ENCODE measurements at regions not wholly inside any gene's neighbourhood (a gene's known extent, or its start where the extent isn't known, plus 50 kb on each side); places are given as distances from the start of the nearest gene placed in this dataset.

DNA sequence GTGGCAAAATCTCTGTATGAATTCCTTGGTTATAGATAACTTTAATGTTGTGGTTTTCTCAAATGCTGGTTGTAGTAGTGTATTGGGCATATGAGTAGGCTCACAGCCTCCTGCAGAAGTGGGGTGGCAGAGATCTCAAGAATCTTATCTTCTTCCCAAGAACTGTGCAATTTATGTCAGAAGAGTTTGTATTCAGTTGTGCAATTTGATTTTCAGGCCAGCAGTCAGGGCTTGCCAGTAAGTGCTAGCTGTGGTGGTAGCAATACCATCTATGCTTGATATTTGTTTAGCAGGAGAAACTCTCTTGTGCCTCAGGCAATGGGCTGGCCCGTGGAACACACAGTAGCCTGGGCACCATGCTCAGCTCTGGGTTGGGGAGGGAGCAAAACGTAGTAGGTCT lies 58.4 kb upstream of the GOLIM4 start:
- CTCF ChIA-PET: no interaction called here
- peaks cover 36% of the 10 kb centered on the region for H3K36me3 Mint-ChIP-seq
- POLR2A ChIA-PET: no interaction called here
- no peaks in the 10 kb centered on the region; the same call in 1 of the 2 replicates for H3K27me3 Mint-ChIP-seq (ENCODE audit: low read depth)
- no peak overlapping the region for H3K4me3 Mint-ChIP-seq
- H3K27ac Mint-ChIP-seq: no peak overlapping the region
- ATAC-seq (no peak), DNase-seq (ENCODE audit: low spot score) (no peak)
- peaks cover 2% of the 10 kb centered on the region for H3K4me1 Mint-ChIP-seq
- TF ChIP-seq ATF1 (CRISPR knock-in tag; IDR thresholded peaks at IDR 0.05): no peak
- no peak for TF ChIP-seq ZNF423 (CRISPR knock-in tag; IDR thresholded peaks at IDR 0.05)
- no peak for TF ChIP-seq JAZF1 (CRISPR knock-in tag; IDR thresholded peaks at IDR 0.05)
- TF ChIP-seq, protein P1, sequence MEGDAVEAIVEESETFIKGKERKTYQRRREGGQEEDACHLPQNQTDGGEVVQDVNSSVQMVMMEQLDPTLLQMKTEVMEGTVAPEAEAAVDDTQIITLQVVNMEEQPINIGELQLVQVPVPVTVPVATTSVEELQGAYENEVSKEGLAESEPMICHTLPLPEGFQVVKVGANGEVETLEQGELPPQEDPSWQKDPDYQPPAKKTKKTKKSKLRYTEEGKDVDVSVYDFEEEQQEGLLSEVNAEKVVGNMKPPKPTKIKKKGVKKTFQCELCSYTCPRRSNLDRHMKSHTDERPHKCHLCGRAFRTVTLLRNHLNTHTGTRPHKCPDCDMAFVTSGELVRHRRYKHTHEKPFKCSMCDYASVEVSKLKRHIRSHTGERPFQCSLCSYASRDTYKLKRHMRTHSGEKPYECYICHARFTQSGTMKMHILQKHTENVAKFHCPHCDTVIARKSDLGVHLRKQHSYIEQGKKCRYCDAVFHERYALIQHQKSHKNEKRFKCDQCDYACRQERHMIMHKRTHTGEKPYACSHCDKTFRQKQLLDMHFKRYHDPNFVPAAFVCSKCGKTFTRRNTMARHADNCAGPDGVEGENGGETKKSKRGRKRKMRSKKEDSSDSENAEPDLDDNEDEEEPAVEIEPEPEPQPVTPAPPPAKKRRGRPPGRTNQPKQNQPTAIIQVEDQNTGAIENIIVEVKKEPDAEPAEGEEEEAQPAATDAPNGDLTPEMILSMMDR (IDR thresholded peaks at IDR 0.05): no peak
- TF ChIP-seq, protein P2, sequence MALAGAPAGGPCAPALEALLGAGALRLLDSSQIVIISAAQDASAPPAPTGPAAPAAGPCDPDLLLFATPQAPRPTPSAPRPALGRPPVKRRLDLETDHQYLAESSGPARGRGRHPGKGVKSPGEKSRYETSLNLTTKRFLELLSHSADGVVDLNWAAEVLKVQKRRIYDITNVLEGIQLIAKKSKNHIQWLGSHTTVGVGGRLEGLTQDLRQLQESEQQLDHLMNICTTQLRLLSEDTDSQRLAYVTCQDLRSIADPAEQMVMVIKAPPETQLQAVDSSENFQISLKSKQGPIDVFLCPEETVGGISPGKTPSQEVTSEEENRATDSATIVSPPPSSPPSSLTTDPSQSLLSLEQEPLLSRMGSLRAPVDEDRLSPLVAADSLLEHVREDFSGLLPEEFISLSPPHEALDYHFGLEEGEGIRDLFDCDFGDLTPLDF (CRISPR knock-in tag; IDR thresholded peaks at IDR 0.05): no peak
- peaks cover 47% of the 10 kb centered on the region for H3K9me3 Mint-ChIP-seq

DNA sequence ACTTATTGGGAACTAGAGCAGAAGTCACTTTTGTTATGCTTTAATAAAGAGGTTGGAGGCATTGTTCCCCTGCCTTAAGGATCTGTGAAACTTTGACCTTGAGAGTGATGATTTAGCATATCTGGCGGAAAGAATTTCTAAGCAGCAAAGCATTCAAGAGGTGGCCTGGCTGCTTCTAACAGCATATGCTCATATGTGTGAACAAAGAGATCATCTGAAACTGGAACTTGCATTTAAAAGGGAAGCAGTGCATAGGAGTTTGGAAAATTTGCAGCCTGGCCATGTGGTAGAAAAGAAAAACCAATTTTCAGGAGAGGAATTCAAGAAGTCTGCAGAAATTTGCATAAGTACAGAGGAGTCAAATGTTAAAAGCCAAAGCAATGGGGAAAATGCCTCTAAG lies 56.4 kb upstream of the GOLIM4 start:
- H3K9me3 Mint-ChIP-seq: peaks cover 47% of the 10 kb centered on the region
- no peak for DNase-seq (ENCODE audit: low spot score)
- POLR2A ChIA-PET: no interaction called here
- H3K27ac Mint-ChIP-seq: no peak overlapping the region
- CTCF ChIA-PET: no interaction called here
- no peaks in the 10 kb centered on the region; the same call in 1 of the 2 replicates for H3K27me3 Mint-ChIP-seq (ENCODE audit: low read depth)
- no peak for TF ChIP-seq ZNF263 (CRISPR knock-in tag; IDR thresholded peaks at IDR 0.05; ENCODE audit: low read depth)
- TF ChIP-seq NR1H2 (CRISPR knock-in tag; IDR thresholded peaks at IDR 0.05): no peak
- no peak for TF ChIP-seq NFE2L1 (CRISPR knock-in tag; IDR thresholded peaks at IDR 0.05)
- TF ChIP-seq, protein P3, sequence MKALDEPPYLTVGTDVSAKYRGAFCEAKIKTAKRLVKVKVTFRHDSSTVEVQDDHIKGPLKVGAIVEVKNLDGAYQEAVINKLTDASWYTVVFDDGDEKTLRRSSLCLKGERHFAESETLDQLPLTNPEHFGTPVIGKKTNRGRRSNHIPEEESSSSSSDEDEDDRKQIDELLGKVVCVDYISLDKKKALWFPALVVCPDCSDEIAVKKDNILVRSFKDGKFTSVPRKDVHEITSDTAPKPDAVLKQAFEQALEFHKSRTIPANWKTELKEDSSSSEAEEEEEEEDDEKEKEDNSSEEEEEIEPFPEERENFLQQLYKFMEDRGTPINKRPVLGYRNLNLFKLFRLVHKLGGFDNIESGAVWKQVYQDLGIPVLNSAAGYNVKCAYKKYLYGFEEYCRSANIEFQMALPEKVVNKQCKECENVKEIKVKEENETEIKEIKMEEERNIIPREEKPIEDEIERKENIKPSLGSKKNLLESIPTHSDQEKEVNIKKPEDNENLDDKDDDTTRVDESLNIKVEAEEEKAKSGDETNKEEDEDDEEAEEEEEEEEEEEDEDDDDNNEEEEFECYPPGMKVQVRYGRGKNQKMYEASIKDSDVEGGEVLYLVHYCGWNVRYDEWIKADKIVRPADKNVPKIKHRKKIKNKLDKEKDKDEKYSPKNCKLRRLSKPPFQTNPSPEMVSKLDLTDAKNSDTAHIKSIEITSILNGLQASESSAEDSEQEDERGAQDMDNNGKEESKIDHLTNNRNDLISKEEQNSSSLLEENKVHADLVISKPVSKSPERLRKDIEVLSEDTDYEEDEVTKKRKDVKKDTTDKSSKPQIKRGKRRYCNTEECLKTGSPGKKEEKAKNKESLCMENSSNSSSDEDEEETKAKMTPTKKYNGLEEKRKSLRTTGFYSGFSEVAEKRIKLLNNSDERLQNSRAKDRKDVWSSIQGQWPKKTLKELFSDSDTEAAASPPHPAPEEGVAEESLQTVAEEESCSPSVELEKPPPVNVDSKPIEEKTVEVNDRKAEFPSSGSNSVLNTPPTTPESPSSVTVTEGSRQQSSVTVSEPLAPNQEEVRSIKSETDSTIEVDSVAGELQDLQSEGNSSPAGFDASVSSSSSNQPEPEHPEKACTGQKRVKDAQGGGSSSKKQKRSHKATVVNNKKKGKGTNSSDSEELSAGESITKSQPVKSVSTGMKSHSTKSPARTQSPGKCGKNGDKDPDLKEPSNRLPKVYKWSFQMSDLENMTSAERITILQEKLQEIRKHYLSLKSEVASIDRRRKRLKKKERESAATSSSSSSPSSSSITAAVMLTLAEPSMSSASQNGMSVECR (CRISPR knock-in tag; IDR thresholded peaks at IDR 0.05; ENCODE audit: borderline replicate concordance): no peak
- TF ChIP-seq, protein P4, sequence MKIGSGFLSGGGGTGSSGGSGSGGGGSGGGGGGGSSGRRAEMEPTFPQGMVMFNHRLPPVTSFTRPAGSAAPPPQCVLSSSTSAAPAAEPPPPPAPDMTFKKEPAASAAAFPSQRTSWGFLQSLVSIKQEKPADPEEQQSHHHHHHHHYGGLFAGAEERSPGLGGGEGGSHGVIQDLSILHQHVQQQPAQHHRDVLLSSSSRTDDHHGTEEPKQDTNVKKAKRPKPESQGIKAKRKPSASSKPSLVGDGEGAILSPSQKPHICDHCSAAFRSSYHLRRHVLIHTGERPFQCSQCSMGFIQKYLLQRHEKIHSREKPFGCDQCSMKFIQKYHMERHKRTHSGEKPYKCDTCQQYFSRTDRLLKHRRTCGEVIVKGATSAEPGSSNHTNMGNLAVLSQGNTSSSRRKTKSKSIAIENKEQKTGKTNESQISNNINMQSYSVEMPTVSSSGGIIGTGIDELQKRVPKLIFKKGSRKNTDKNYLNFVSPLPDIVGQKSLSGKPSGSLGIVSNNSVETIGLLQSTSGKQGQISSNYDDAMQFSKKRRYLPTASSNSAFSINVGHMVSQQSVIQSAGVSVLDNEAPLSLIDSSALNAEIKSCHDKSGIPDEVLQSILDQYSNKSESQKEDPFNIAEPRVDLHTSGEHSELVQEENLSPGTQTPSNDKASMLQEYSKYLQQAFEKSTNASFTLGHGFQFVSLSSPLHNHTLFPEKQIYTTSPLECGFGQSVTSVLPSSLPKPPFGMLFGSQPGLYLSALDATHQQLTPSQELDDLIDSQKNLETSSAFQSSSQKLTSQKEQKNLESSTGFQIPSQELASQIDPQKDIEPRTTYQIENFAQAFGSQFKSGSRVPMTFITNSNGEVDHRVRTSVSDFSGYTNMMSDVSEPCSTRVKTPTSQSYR (CRISPR knock-in tag; IDR thresholded peaks at IDR 0.05): no peak
- no peak for TF ChIP-seq JUN (CRISPR knock-in tag; IDR thresholded peaks at IDR 0.05)
- TF ChIP-seq FOXK1 (CRISPR knock-in tag; IDR thresholded peaks at IDR 0.05): no peak
- no peak for TF ChIP-seq SMAD3 (CRISPR knock-in tag; IDR thresholded peaks at IDR 0.05; ENCODE audit: borderline replicate concordance)
- no peak for TF ChIP-seq GRHL2 (CRISPR knock-in tag; IDR thresholded peaks at IDR 0.05; ENCODE audit: insufficient replicate concordance, severe bottlenecking)
- no peak for TF ChIP-seq TEAD1 (CRISPR knock-in tag; IDR thresholded peaks at IDR 0.05)
- TF ChIP-seq ZNF232 (CRISPR knock-in tag; IDR thresholded peaks at IDR 0.05): no peak
- H3K4me3 Mint-ChIP-seq: no peak overlapping the region
- peaks cover 36% of the 10 kb centered on the region for H3K36me3 Mint-ChIP-seq
- ATAC-seq: no peak
- H3K4me1 Mint-ChIP-seq: no peaks in the 10 kb centered on the region

Small RNA genes lying in the stretch of these regions (microRNA-seq; reads per million reads assigned to microRNA genes)
- 19.9 reads per million, percentile 39 among the genes with 10 or more reads in this experiment for gene MIR551B (ENCODE audit: borderline number of aligned reads)
